HG03159 (cell line): ENCODE measurements at regions not wholly inside any gene's neighbourhood (a gene's known extent, or its start where the extent isn't known, plus 50 kb on each side); places are given as distances from the start of the nearest gene placed in this dataset.

Experiments
- ATAC-seq: cut with Tn5 transposase; IDR thresholded peaks from one replicate; pipeline ENCODE4 v1.9.1; 2021; ENCODE audit warnings: mild to moderate bottlenecking, moderate library complexity; ENCODE audit not compliant: unreplicated experiment

- ATAC-seq, result no peak
Observed at GRCh38 chr2:18750672-18751554, 161.5 kb upstream of the NT5C1B start.

DNA sequence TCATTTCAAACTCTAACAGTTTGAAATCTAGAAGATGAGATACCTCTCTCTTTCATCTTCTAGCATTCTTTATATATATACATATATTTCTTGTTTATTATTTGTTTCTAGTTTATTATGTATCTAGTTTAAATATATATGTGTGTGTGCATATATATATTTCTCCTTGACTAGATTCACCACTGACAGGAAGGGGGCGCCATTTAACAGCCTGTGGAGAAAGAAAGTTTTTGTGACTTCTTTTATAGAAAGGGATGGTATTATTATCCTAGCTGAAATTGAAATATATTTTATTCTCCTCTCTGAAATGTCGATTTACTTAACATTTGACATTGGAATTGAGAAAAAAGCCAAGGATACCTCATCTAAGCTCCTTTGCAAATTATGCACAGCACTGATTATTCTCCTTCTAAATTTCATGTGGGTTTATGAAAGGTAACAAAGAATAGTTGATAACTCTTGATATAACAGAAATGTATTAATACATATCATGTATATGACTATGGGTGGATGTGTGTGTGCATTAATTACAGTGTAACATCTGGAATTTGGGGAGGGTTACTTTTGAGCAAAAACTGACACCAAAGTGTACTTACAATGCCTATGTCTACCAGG is 160.7 kb upstream of the NT5C1B start:
- peak; percentile 56 for ATAC-seq

DNA sequence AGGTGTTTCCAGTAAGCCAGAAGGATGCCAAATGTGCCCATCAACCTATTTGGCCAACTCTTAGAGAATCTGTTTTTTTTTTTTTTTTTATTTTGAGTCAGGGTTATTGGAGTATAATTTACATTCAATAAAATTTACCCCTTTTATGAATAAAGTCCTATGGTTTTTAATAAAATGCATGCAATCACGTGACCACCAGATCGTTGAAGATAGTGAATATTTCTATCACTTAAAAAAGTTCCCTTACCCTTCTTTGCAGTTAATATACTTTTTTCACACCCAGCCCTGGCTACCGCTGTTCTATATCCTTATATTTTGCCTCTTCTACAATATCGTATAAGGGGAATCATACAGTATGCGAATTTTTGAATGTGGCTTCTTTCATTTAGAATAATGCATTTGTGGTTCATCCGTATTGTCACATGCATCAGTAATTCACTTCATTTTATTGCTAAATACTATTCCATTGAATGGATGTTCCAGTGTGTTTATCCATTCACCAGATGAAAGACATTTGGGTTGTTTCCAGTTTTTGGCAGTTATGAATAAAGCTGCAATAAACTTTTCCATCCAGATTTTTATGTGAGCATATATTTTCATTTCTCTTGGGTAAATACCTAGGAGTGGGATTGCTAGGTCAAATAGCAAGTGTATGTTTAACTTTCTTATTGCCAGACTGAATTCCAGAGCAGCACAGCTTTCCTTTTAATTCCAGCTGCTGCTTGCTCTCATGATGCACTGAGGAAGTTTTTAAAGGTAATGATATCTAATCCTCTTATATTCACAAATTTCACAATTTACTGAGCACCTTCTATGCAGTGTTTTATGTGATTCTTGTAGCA is 156.3 kb upstream of the NT5C1B start:
- ATAC-seq, result no peak

DNA sequence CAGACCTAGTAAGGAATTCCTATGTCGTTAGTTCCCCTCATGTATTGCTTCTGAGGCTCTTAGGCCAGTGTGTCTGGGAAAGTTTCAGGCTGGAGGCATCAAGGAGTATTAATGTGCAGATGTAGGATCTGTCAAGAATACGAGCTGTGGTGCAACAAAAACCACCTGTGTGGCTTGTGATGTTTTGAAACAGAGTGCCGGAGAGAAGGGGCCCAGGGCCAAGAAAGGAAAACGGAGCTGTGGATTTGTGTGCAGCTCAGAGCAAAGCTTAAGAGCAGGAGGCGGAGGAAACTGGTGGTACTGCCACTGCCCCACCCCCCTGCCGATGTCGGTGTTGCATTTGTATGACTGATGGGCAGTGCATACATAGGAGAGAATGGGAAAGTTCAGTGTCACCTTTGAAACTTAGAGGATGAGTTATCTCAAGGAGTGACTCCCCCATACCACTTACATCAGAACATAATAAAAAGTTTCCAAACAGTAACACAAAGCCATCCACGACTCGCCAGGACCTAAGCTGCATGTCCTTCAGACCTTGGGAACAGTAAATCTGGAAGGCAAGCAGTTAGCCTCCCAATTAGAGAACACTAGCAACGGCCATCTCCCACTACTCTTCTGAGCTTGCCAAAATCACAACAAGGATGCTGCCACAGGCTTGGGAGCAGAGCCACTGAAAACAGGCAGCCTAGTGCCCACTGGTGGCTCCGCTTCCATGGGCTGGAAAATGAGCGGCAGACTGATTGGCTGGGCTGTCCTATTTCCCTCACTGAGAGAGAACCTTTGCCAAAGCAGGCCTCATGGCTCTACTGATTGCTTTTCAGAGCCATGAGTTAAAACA is 152.7 kb upstream of the NT5C1B start:
- ATAC-seq, result no peak

DNA sequence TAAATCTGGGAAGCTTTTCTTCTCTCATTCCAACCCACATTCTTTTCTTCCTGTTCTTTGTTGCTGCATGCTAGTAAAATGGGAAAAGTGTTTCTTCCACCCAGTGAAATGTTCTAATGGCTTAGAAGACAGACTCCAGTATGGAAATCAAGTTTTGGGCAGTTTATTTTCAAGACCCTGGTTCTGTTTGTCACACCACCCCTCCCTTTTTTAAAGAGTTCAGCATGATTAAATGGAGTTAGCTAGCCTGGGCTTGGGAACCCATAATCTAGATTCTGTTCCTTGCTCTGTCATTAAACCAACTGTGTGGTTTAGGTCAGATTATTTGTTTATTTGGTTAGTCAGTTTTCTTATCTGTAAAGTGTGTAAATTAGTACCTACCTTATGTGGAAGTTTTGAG is 151.8 kb upstream of the NT5C1B start:
- no peak for ATAC-seq

DNA sequence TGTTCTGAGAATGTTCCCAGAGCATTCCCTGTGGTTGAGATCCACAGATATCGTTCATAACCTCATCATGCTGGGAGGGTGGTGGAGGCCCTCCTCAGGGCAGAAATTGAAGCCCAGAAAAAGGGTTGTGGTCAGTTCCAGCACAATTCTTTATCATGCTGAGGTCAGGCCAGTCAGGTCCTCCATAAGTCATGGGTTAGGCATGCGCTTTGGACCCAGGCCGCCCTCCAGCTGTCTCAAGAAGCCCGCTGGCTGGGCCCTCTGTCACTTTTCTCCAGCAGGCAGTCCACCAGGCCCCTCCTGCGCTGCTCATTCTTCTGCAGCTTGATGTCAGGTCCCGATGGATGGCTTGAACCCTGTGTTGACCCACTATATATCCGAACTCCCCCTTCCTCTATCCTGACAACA is 151.1 kb upstream of the NT5C1B start:
- no peak for ATAC-seq

- no peak for ATAC-seq
Observed at GRCh38 chr2:18731666-18732065, 142.3 kb upstream of the NT5C1B start.

GRCh38 chr2:18724371-18725145 is 135.2 kb upstream of the NT5C1B start:
- no peak for ATAC-seq

DNA sequence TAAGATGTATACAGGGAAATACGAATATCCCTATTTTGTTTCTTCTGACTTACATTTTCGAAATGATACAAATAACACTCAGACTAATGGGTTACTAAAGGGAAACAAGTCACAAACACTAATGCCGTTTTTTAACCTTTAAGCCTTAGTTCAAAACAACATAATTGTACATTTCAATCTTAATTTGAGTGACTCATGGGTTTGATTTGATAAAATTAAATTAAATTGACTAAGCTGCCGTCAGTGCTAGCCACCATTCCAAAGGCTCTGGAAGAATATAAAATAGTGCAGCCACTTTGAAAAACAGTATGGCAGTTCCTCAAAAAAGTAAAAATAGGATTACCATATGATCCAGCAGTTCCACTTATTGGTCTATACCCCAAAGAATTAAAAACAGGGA is 133.8 kb upstream of the NT5C1B start:
- no peak for ATAC-seq

DNA sequence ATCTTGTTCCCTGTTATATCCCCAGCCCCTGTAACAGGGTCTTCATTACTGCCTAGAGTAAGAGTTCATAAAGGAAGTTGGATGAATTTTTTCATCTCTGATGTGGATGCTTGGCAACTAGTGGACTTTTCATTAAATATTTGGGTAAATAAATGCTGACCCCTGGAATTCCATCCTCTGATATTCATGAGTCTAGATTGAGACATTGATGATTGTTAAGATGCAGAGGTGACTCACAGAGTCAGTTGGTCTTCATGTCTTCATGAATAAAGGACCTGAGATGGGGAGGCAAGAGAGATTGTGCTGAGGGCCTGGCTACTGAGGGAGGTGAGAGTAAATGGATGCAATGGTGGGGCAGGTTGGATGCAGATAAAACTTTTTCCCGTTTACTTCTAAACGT is 132.7 kb upstream of the NT5C1B start:
- no peak for ATAC-seq

DNA sequence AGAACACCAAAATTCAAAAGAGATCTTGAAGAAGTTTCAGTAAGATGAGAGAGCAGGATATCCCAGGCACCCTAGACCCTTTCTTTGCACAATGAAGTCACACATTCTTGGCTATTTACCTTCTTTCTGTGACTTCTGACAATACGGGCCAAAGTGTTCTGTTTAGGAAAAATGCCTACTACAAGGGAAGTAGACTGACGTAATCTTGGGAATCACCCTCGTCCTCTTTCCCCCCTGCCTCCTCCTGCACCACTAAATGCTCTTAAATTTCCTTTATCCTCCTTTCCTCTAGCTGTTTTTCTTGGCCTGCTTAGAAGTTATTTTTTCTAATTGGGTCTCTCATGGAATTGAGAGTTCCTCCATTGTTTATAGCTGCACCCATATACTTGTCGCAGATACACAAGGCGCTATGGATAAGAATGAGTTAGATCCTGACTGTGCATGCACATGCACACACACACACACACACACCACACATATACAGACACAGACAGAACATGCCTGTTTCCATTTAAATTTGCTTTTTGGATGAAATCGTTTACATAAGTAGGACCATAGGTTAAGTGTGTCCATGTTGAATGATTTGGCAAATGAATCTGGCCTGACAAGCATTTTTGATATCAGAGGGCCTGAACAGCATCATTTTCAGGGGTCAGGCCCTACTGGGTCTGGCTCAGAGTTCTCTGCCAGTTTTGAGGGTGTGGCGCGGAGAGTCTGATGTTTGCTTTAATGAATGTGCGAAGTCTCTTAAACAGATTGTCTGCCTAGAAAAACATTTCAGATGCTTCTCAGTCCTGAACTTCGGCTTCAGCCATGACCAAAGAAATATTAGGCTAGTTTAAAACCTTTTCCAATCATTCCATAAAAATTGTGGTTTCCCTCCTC is 131.9 kb upstream of the NT5C1B start:
- no peak for ATAC-seq

- no peak for ATAC-seq
Observed at GRCh38 chr2:18719978-18720775, 130.8 kb upstream of the NT5C1B start.

DNA sequence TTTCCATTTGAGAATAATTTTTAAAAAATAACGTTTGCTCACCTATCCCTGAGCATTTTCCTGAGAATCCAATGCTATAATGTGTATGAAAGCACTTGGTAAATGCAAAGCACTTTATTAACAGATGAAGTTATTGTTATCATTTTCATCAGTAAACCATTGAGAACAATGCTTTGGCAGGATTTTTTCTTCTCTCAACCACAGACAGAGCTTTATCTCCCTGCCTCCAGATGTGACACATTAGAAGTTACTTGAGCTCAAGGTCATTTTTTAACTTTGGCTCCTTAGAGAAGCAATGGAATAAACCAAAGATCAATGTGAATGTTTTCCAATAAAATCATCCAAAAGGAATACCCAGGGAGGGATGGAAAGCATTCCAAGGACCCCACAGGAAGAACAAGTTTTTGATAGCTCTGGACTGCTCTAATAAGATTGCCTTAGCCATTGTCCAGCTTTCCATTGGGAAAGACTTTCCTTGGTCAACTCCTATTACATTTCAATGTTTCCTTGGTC is 118.9 kb upstream of the NT5C1B start:
- ATAC-seq, result no peak

DNA sequence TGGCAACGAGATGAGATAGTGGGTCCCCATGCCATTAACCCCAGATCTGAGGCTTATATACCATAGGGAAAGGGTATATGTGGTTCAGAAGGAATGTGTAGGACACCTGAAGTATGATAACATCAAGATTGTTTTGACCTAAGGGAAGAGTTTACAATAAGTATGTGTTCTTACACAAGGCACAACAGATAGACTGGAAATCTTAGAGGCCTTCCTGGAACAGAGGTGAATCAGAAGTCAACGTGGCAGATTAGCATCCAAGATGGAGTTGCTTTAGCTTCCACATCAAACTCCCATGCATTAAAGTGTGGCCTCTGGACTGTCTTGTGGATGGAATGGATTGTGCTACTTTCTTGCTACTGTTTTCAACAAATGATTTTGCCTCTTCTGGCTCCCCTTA is 116.6 kb upstream of the NT5C1B start:
- ATAC-seq, result no peak

DNA sequence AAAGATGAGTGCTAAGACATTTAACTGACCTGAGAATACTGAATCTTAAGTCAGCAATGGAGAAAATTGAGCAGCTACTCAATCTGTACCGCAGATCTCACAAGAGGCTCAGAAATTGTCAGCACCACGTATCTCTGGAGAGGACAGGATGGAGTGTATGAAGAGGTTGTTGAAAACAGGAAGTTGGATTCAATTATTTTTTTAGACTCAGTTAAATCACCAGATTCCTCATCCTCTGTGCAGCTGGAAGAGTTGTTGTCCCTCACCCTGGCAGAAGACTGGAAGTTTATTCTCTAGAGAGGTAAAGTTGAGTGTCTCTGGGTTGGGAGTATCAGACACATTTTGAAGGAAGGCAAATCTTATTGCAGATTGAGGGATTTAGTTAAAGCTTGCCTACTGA is 114.9 kb upstream of the NT5C1B start:
- no peak for ATAC-seq

DNA sequence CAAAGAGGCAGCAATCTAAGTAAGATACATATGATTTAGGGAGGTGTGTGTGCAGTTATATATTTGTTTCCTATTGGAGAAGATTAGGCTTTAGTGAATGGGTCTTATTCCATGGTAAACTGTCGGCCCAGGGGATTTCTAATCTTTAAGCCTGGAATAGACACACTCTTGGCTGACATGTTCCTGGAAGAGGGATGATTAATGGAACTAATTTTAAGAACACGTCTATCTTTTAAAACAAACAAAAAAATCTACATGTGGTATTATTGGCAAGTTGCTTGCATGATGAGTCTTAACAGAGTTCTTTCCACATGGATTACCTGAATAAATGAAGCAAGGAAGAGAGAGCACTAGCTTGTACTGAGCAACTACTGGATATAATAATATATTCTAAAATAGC is 114.2 kb upstream of the NT5C1B start:
- no peak for ATAC-seq

- ATAC-seq, result no peak
Observed at GRCh38 chr2:18701981-18702380, 112.6 kb upstream of the NT5C1B start.

- ATAC-seq, result no peak
Observed at GRCh38 chr2:18701546-18701945, 112.2 kb upstream of the NT5C1B start.
